ENCODE measurements at regions not wholly inside any gene's neighbourhood (a gene's known extent, or its start where the extent isn't known, plus 50 kb on each side); places are given as distances from the start of the nearest gene placed in this dataset.

DNA sequence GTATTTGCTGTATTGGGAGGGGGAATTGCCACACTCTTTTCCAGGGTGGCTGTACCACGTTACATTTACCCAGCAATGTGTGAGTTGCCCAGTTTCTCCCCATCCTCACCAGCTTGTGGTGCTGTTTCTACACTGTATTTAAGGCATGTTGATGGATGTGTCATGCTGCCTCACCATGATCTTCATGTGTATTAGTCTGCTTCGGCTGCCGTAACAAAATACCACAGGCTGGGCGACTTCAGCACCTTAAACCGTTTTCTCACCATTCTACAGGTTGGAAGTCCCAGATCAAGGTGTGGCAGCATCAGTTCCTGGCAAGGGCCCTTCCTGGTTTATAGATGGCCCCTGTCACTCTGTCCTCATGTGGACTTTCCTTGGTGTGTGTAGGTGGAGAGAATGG lies 169.7 kb downstream of the IGLL1 start:
- Mint-ChIP-seq H3K27ac (no peak overlapping the region), H3K4me3 (no peak overlapping the region), H3K36me3 (ENCODE audit: low read depth) (no peaks in the 10 kb centered on the region), H3K9me3 (no peaks in the 10 kb centered on the region), H3K27me3 (ENCODE audit: low read depth) (peaks cover 5% of the 10 kb centered on the region), H3K4me1 (ENCODE audit: low read depth) (no peaks in the 10 kb centered on the region)
- DNase-seq (ENCODE audit: low spot score), result no peak

DNA sequence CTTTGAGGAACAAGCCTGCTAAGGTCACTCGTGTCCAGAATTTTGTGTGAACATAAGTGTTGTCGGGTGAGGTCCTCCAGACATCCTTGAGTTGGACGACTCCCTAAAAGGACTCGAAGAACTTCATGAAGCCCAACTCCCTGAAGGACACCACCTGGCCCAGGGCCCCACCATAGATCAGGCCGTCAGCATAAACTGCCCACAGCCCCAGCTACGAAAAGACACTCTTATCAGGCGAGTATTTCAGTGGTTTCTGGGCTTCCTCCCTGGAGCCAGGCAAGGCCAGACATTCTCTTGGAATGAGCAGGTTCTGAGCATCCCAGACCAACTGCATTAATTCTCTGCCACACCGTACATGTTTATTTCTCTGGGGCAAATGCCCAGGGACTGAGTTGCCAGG lies 170.1 kb downstream of the IGLL1 start:
- DNase-seq (ENCODE audit: low spot score), result no peak
- Mint-ChIP-seq H3K27me3 (ENCODE audit: low read depth) (peaks cover 5% of the 10 kb centered on the region), H3K27ac (no peak overlapping the region), H3K9me3 (no peaks in the 10 kb centered on the region), H3K4me3 (no peak overlapping the region), H3K36me3 (ENCODE audit: low read depth) (no peaks in the 10 kb centered on the region), H3K4me1 (ENCODE audit: low read depth) (no peaks in the 10 kb centered on the region)

DNA sequence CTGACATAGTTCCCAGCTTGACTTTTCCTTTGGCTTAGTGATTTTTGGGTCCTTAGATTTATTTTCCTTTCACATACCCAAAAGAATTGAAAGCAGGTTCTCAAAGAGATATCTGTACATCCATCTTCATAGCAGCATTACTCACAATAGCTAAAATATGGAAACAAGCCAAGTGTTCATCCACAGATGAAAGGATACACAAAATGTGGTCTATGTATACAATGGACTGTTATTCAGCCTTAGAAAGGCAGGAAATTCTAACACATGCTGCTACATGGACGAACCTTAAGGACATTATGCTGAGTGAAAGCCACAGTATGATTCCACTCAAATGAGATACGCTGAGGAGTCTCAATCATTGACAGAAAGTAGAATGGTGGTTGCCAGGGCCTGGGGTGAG lies 171.8 kb downstream of the IGLL1 start:
- DNase-seq (ENCODE audit: low spot score), result no peak
- Mint-ChIP-seq H3K4me1 (ENCODE audit: low read depth) (no peaks in the 10 kb centered on the region), H3K27ac (no peak overlapping the region), H3K27me3 (ENCODE audit: low read depth) (peaks cover 2% of the 10 kb centered on the region), H3K9me3 (no peaks in the 10 kb centered on the region), H3K4me3 (no peak overlapping the region), H3K36me3 (ENCODE audit: low read depth) (no peaks in the 10 kb centered on the region)

DNA sequence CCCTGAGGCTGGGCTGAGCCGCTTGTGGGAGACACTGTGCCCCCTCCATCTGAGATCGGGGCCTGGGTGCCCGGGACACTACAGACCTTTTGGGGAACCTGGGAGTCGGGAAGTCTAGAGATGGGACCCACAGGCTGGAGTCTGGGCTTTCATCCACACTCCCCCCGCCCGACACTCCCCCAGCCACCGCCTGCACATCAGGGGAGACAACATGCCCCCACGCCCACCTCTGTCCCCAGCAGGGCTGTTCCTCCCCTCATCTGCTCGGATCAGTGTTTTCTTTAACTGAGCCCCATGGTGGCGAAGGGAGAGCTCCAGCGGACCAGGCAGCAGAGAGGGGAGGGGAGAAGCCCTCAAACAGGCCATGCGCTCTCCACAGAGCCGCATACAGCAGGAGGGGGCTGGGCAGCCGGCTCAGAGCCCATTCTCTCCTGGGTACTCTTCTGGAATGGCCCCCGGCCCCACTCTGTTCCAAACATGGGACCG lies 174.7 kb downstream of the IGLL1 start:
- H3K4me1 Mint-ChIP-seq (ENCODE audit: low read depth), result no peaks in the 10 kb centered on the region
- no peak for DNase-seq (ENCODE audit: low spot score)
- H3K9me3 Mint-ChIP-seq, result no peaks in the 10 kb centered on the region
- no peak overlapping the region for H3K27ac Mint-ChIP-seq
- H3K27me3 Mint-ChIP-seq (ENCODE audit: low read depth), result peaks cover 2% of the 10 kb centered on the region
- H3K4me3 Mint-ChIP-seq, result no peak overlapping the region
- H3K36me3 Mint-ChIP-seq (ENCODE audit: low read depth), result no peaks in the 10 kb centered on the region

DNA sequence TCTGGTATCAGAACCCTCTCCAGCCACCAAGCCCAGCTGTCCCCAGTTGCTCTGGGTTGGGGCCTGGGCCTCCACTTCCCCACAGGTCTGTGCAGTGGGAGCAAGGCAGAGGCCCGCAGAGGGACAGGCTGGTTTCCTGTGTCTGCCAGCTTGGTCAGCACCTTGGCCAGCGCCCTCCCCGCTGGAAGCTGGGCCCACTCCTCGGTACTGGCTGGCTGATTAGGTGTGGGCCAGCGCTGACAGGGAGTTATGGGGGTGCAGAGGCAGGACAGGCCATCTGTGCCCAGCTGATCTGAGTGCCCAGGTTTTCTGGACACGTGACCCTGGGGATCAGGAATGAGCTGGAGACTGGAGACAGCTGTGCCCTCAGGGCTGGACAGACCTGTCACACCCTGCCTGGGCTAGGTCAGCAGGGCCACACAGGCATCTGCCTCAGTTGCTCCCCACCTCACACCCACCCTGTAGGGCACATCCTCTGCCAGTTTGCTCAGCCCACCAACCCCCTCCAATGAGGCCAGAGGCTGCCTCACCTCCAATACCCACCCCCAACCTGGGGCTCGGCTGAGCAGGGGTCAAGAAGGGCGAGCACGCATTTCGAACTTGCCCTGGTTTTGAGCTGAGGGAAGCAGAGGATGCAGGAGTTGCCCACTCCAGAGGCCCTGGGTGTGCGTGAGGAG lies 175.3 kb downstream of the IGLL1 start:
- Mint-ChIP-seq H3K27me3 (ENCODE audit: low read depth) (peaks cover 2% of the 10 kb centered on the region), H3K9me3 (no peaks in the 10 kb centered on the region), H3K4me1 (ENCODE audit: low read depth) (no peaks in the 10 kb centered on the region), H3K4me3 (no peak overlapping the region), H3K36me3 (ENCODE audit: low read depth) (no peaks in the 10 kb centered on the region), H3K27ac (no peak overlapping the region)
- no peak for DNase-seq (ENCODE audit: low spot score)

DNA sequence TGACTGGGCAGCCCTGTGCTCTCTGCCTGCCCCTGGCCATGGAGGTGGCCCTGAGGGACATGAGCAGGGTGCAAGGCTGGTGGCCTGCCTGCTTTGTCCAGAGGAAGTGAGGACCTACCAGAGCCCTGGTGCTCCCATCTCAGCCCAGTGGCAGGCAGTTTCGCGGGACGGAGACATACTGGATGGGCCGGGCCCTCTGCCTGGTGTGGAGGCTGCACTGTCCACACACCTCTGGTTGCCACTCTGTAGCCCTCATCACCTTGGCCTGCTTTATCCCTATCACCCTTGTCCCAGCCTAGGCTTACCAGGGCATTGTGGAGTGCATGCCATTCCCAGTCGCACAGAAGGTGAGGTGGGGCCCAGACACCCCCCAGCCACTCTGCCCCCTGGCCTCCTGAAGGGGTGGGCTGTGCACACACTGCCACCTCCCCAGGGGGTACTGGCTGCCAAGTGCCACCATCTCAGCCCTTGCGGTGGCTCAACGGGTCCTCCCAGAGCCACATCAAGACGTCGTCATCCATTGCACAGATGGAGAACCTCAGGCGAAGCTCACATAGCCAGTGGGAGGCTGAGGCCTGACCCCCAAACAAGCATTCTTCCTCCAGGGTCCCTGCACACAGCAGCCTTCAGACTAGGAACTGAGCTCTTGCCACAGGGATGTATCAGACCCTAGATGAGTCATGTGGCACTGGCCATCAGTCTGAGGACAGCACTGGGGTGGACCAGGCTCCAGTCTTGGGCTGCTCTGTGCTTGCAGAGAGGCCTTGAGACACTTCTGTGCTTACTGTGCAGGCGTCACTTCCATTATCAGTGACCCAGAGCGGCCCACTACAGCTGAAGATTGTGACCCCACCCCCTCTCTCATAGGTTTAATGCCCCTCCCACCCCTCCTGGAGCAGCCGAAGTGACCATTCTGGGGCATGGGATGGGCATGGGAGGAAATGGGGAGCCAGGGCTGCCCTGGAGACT lies 176.1 kb downstream of the IGLL1 start:
- Mint-ChIP-seq H3K9me3 (no peaks in the 10 kb centered on the region), H3K27me3 (ENCODE audit: low read depth) (peaks cover 2% of the 10 kb centered on the region), H3K4me3 (no peak overlapping the region)

DNA sequence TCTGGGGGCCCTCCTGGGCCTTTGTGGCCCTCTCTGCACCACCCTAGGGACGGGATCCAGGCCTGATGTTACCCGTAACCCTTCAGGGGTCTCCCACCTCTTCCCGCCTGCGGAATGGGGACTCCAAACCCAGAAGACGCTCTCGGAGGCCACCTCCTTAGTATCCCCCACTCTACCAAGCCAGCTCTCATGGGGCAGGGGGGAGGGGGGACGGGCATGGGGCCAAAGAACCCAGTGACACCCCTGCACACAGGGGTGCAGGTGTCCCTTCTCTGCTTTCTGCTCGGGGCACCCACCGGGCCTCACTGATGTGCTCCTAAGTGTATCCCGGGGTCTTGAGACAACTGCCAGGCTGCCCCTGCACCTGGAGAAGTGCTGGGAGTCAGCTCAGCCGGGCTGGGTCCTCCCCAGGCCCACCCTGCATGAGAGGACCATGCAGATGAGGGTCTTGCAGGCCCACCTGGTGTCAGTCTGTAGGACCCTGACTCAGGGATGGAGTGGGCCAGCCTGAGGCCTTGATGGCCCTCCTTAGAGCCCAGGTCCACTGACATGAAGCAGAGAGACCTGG lies 176.9 kb downstream of the IGLL1 start:
- DNase-seq (ENCODE audit: low spot score), result no peak
- H3K4me1 Mint-ChIP-seq (ENCODE audit: low read depth), result no peaks in the 10 kb centered on the region
- no peaks in the 10 kb centered on the region for H3K9me3 Mint-ChIP-seq
- H3K36me3 Mint-ChIP-seq (ENCODE audit: low read depth), result no peaks in the 10 kb centered on the region
- peaks cover 2% of the 10 kb centered on the region for H3K27me3 Mint-ChIP-seq (ENCODE audit: low read depth)
- no peak overlapping the region for H3K27ac Mint-ChIP-seq
- H3K4me3 Mint-ChIP-seq, result no peak overlapping the region

More for the DNA sequence above, 176.1 kb downstream of the IGLL1 start:
- DNase-seq (ENCODE audit: low spot score), result no peak
- H3K36me3 Mint-ChIP-seq (ENCODE audit: low read depth), result no peaks in the 10 kb centered on the region
- no peaks in the 10 kb centered on the region for H3K4me1 Mint-ChIP-seq (ENCODE audit: low read depth)
- H3K27ac Mint-ChIP-seq, result no peak overlapping the region

DNA sequence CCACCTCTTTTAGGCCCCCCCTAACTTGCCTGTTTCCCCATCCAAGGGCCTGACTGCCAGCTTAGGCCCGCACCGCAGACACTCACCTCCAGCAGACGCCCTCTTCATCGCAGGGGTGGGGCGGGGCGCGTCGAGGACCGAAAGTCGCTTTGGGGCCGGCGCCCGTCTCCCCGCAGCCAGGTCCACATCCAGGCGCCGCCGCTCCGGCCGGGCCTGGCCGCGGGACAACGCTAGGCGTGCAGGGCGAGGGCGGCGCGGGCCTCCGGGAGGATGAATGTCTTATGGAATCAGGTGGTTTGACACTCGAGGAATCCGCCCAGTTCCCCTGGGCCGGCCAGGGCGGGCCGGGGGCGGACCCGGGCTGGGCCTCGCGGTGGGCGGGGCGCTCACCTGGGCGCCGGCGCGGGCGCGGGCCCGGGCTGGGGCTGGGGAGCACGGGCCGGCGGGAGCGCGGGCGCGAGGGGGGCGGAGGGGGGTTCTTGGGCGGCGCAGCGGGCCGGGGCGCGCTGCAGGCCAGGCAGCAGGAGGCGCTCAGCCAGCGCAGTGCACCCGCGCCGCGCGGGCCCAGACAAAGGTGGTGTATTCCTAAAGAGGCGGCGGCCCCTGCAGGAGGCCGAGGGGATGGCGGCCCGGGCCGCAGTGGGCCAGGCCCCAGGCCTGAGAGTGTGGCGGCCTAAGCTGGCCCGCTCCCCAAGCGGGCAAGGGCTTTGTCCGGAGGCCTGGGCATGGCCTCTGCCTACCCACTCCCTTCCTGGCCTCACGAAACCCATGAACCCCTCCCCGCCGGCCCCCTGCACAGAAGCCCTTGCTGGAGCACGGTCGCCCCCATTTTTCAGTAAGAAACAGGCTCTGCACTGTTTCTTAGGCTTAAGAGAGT lies 177.6 kb downstream of the IGLL1 start:
- H3K4me1 Mint-ChIP-seq (ENCODE audit: low read depth), result no peaks in the 10 kb centered on the region
- no peaks in the 10 kb centered on the region for H3K36me3 Mint-ChIP-seq (ENCODE audit: low read depth)
- no peak overlapping the region for H3K27ac Mint-ChIP-seq
- peak; percentile 27 for DNase-seq (ENCODE audit: low spot score)
- peaks cover under 1% of the 10 kb centered on the region for H3K27me3 Mint-ChIP-seq (ENCODE audit: low read depth)
- H3K4me3 Mint-ChIP-seq, result no peak overlapping the region
- no peaks in the 10 kb centered on the region for H3K9me3 Mint-ChIP-seq

DNA sequence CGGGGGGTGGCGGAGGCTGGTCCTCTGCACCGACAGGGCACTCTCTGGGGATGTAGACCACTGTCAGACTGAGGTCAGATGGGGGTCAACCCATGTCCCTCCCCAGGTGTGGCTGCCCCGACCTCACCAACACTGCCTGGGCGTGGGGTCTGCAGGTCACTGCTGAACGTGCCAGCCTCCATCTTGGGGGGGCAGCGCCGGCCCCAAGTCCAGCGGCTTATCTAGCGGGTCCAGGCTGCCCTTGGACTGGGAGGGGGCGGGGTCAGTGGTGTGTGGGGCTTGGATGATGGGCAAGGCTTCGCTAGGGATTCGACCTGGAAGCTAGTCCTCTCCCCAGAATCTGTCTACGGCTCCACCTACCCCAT lies 178.2 kb downstream of the IGLL1 start:
- Mint-ChIP-seq H3K4me1 (ENCODE audit: low read depth) (no peaks in the 10 kb centered on the region), H3K9me3 (no peaks in the 10 kb centered on the region), H3K36me3 (ENCODE audit: low read depth) (no peaks in the 10 kb centered on the region), H3K4me3 (no peak overlapping the region), H3K27ac (no peak overlapping the region), H3K27me3 (ENCODE audit: low read depth) (no peaks in the 10 kb centered on the region)
- DNase-seq (ENCODE audit: low spot score), result no peak

DNA sequence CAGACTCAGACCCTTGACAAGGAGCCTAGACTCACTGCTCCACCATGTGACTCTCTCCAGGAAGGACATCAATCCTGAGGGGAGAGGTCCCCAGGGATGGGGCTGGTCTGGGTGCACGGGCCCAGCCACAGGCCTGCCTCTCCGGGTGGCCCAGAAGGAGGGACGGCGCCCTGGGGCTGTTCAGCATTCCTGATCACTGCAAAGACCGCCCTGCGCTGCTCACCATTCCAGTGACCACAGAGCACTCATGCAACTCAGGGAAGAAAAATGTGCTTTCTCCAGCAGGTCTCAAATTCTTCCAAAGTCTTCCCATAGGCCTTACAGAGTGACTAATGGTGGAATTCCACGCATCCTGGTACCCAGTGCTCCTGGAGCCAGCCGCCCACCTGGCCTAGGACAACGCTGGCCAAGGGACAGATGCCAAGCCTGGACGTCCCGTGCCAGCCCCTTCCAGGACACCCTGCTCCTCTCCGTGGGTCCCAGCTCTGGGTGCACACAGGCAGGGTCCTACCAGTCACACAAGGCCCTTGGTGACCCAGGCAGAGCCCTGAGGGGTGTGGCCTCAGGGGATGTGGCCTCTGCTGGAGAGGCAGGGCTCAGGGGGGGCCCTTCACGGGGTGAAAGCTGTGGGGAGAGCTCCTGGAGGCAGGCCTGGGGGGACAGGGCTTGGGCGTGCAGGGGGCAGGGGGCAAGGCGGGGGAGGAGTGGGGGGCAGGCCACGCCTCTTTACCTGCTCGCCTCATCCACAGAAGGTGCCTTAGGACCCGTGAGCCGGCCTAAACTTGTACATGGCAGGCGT lies 178.8 kb downstream of the IGLL1 start:
- H3K9me3 Mint-ChIP-seq, result no peaks in the 10 kb centered on the region
- H3K4me1 Mint-ChIP-seq (ENCODE audit: low read depth), result no peaks in the 10 kb centered on the region
- H3K4me3 Mint-ChIP-seq, result no peak overlapping the region
- no peaks in the 10 kb centered on the region for H3K27me3 Mint-ChIP-seq (ENCODE audit: low read depth)
- H3K36me3 Mint-ChIP-seq (ENCODE audit: low read depth), result no peaks in the 10 kb centered on the region
- H3K27ac Mint-ChIP-seq, result no peak overlapping the region
- no peak for DNase-seq (ENCODE audit: low spot score)

DNA sequence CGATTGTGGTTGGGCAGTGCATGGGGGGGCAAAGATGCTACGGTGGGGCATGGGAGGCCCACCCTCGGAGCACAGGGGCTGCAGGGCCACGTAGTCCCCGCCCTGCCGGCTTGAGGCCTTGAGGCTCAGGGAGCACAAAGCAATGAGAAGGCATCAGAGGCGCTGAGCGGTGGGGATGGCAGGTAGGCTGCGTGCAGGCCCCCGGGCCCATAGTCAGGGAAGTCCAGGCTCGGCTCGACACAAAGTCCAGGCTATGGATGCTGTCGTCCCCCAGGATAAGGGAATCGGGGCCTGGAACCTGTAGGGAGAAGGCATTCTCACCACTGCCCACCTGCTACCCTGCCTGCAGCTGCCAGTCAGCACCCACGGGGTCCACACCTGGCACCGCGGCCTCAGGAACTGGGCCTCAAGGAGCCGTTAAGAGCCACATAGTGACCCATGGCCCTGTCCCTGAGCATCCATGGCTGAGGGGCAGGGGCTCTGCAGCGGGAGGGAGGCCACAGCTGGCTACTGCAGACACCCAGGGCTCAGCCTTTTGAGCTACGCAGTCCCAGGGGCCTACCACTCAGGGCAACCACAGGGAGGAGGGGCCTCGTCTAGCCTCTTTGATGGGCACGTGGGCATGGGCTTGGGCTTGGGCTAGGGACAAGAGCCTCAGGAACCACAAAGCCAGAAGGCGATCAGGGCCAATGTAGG lies 179.7 kb downstream of the IGLL1 start:
- no peaks in the 10 kb centered on the region for H3K4me1 Mint-ChIP-seq (ENCODE audit: low read depth)
- no peaks in the 10 kb centered on the region for H3K27me3 Mint-ChIP-seq (ENCODE audit: low read depth)
- H3K36me3 Mint-ChIP-seq (ENCODE audit: low read depth), result no peaks in the 10 kb centered on the region
- no peak overlapping the region for H3K27ac Mint-ChIP-seq
- H3K4me3 Mint-ChIP-seq, result no peak overlapping the region
- no peak for DNase-seq (ENCODE audit: low spot score)
- no peaks in the 10 kb centered on the region for H3K9me3 Mint-ChIP-seq

DNA sequence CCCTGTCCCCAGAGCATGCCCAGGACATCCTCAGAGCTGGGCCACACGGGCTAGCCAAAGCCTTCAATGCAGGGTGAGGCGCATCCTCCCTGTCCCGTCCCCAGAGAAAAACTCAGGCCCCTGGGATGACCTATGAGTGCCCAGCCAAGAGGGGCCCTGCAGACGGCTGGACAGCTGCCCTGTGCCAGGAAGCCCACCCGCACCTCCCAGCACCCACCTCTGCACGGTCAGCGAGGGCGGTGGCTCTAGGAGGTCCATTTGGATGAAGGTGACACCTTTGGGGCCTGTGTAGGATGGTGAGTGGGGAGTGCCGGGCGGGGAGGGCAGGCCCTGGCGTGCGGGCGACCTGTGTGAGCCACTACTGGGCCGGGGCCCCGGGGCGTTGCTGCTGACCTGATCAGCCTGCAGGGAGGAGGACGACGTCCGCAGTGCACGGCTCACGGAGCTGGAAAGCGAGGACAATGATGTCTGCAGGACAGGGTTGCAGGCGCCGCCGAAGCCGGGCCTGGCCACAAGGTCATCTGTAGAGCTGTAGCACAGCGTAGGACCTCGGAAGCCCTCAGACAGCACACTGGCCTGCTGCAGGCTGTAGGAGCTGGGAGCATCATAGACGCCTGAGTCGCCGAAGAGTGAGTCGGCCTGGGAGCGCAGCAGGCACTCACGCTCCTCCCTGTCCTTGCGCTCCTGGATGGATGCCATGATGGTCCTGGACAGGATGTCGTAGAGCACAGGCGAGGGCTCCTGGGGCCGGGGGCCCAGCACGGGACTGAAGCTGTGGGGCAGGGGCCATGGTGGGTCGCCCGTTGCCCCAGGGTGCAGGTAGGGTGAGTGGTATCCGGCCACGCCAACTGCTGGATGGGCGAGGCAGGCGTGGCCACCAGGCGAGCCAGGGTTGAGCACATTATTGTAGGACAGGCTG lies 180.5 kb downstream of the IGLL1 start:
- H3K4me3 Mint-ChIP-seq, result no peak overlapping the region
- H3K36me3 Mint-ChIP-seq (ENCODE audit: low read depth), result no peaks in the 10 kb centered on the region
- H3K9me3 Mint-ChIP-seq, result no peaks in the 10 kb centered on the region
- H3K4me1 Mint-ChIP-seq (ENCODE audit: low read depth), result no peaks in the 10 kb centered on the region
- H3K27ac Mint-ChIP-seq, result no peak overlapping the region
- H3K27me3 Mint-ChIP-seq (ENCODE audit: low read depth), result no peaks in the 10 kb centered on the region
- DNase-seq (ENCODE audit: low spot score), result no peak
